GM21367 (cell line): ENCODE measurements at regions not wholly inside any gene's neighbourhood (a gene's known extent, or its start where the extent isn't known, plus 50 kb on each side); places are given as distances from the start of the nearest gene placed in this dataset.

ENCODE experiments used
- ATAC-seq: cut with Tn5 transposase; IDR thresholded peaks from one replicate; pipeline ENCODE4 v1.9.1; 2021; ENCODE audit not compliant: unreplicated experiment

DNA sequence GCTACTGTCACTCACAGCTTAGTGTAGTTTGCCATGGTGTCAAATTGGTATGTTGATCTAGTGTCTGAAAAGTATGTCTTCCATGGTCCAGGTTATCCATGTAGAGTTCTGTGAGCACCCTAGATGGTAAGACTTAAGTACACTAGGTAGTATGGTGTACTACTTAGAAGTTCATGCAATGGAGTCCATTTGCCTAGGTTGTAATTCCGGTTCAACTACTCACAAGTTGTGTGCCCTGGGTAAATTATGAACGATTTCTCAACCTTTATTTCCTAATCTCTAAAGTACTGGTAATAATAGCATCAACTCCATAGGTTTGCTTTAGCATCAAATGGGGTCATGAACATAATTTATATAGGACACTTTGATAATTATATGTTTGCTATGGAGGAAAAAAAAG is 666.2 kb upstream of the CELF2 start:
- ATAC-seq: no peak

DNA sequence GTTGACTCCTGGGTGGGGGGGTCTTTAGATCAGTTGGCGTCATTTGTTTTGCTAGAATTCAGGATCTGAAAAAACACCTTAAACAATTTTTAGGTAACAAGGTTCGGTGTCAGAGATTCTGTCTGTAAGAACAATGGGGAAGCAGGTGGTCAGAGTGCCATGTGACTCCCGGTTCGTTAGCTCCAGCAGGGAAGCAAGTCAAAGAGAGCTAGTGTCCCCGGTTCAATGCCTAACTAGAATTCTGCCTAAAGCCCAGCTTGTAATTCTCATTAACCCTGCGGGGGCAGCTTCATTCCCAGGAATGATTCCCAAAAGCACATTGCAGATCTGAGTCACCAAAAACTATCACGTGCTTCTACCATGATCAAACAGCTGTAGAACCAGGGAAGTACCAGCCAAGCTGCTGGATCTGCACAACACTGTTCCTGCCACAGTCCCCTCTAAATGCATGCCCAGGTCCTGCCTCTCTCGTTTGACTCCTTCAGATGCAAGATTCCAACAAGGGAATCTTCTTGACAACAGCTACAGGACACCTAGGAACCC is 664.3 kb upstream of the CELF2 start:
- no peak for ATAC-seq

DNA sequence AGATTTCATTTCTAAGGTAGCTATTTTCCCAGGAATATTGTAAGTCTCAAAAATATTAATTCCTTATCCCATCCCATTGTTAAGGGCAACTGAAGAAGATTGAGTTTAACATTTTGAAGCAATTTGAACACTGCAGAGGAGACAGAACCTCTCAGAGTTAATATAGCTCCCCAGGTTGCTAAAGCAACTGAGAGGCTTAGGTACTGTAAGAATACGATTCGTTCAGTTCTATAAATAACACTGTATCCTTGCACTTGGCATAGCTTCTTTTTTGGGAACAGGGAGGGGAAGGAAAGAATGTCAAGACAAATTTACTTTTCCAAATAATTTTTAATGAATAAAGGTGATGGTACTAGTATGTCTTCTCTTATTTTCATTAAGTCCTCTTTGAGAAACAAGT is 658.4 kb upstream of the CELF2 start:
- ATAC-seq: no peak

DNA sequence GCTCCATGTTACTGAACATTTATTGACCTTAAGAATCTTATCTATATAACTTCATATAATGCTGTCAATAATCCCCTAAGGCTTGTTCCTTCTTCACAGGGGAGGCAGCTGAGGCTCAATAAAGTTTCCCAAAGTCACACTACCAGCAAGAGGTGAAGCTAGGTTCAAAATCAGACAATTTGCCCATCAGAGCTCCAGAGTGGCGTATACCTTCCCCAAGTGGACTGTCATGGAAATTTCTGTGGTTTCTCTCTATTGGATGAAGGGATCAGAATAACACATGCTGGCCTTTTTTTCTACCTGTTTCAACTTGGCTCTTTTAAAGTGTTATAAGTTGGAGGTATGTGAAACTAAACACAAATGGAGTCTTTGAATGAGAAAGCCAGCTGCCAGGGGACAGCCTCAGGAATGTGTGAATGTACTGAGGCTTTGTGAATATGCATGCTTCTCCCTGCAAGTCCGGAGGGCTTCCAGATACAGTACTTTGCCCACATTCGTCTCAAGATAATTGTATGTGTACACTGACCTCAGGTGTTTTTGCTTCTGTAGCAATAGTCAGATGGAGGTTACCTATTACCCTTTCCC is 656.3 kb upstream of the CELF2 start:
- ATAC-seq: no peak

DNA sequence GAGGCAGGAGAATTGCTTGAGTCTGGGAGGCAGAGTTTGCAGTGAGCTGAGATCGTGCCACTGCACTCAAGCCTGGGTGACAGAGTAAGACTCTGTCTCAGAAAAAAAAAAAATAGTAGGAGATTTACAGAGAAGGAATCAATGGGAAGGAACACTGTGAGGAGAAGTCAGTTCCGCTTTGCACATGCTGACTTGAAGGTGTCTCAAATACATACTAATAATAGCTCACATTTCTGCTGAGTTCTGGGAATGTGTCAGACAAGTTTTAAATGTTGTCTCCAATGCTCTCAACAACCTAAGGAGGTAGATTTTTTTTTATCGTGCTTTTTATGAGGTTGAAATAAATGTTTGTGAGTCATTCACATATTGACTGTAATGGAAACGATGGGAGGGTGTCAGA is 654.9 kb upstream of the CELF2 start:
- no peak for ATAC-seq

DNA sequence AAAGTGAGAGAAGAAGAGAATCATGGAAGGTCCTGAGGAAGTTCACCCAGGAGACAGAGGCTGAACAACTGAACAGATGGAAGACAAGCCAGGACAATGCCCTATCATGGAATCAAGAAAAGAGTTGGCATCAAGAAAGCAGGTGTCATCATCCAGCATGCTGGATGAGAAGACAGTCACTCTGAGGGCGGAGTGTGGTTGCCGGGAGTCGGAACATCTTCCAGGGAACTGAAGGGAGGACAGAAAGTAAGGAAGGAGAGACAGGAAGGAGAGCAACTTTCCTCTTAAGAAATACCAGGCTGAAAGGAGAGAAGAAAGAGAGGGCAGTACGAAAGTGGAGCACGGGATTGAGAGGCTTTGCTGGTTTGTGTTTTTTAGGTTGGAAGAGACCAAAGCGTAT is 654.5 kb upstream of the CELF2 start:
- no peak for ATAC-seq

DNA sequence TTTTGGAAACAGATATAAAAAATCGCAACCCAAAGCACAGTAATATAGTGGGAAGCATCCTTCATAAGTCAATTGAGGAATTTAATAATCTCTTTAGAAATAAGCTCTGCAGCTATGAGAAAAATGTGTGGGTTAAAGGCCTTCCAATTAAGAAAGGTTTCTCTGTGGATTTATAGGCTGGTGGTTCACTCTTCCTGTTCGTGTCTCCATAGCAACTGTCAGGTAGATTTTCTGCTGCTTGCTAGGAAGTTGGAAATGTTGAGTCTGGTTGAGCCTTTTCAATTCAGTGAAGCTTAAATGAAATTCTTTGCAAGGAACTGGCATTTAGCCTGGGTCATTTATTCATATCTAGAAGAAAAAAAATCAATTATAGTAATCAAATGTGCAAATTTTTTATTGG is 652.8 kb upstream of the CELF2 start:
- ATAC-seq: no peak

DNA sequence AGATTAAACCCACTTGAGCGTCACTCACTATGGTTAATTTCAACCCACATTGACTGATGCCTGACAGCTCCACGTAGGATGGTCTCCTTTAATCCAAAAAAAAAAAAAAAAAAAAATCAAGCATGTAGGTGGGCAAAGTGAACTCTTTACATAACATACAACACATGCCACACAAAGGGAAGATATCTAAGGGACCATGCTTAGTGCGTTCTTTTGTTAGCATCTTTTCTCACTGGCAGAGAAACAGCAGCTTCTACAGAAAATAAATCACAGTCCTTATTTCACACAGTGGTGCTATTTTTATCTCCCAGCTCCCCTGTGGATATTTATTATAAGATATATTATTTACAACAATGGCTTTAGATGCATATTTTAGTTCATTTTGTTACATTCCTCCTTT is 652.0 kb upstream of the CELF2 start:
- ATAC-seq: no peak

DNA sequence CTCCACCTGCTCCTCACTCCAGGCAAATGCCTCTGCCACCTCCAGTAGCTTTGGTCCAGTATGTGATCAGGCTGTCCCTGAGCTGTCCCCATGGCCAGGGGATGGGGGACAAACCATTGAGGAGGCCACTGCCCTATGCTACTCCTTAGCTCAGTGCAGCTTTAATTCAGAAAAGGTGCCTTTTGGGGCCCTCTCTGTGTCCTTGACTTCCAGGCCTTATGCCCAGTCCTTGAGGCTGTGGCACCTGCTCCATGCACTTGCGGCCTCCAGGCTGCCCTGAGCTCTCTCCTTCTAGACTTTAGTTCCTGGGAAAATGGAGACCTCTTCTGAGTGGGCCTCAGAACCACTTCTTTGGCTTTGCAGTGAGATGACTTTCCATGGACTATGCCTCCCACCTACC is 650.8 kb upstream of the CELF2 start:
- no peak for ATAC-seq

DNA sequence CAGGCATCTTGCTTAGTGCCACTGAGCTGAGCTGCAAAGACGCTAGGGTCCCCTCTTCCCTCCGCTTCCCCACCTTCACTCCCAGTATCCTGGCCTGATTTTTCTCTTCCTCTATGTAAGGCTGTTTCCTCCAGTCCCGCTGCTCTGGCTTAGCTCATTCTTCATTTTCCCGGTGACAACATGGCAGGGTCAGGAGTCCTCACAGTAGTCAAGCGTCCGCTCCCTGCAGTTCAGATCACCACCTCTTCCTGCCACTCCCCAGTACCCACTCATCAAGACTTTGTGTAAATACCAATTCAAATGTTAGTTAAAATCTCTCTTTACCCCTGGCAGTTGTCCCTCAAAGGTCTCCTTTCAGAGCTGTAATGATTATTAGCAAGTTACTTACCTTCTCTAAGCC is 650.4 kb upstream of the CELF2 start:
- ATAC-seq: no peak

DNA sequence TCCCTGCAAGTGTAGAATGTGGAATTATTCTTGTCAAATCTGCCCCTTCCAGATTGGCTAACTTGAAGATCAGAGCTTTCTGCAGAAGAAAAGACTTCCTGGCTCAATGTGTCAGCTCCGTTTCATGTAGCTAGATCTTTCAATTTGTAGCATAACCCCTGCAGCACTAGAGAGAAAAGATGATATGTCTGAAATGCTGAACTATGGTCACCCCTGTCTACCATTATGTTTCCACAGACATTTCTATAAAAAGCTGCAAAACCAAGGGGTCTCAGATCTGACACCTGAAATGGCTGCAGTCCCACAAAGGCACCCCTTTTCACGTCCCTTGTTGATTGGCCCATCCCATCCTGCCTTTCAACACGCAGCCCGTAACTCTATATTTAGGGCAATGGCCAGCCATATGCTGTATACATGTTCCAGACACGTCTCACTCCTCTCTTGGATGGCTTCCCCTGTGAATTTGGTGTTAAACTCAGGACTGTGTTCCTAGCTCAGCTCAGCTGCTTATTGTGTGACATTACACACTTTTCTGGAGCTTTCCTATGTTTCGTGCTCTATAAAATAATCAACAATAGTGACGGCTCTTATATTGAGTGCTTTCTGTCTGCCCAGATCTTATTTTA is 648.6 kb upstream of the CELF2 start:
- ATAC-seq: no peak

DNA sequence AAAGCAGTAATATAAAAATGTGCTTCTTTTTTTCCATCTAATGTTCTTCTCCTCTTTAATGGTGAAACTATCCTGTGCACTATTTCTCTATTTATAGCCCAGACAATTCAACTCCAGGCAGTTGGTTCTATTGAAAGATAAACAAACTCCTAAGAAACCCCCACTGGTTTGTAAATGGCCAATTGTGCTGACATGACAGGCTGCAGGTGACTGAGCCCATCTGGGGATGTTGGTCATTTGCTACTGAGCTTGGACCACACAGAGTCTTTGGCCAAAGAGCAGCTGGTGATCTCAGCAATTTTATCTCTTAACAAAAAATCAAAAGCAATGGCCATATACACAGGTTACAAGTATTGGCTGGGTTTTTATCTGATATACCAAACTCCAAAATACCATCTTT is 631.8 kb upstream of the CELF2 start:
- no peak for ATAC-seq

DNA sequence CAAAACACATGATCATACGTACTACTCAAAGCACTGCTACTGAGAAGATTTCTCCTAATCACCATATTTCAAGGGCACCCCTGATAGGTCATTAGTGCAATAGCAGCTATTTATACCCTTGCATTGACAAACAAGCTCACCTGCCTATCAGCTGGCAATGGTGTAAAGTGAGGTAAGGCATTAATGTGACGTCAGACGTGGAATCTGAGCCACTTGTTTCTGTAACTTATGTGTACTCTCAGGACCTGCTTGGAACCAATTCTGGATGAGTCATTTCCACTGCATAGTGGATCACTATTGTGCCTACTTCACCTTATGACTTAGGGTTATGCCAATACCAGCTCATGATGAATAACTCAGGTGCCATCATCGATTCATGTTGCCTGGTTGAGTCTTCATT is 628.5 kb upstream of the CELF2 start:
- no peak for ATAC-seq

DNA sequence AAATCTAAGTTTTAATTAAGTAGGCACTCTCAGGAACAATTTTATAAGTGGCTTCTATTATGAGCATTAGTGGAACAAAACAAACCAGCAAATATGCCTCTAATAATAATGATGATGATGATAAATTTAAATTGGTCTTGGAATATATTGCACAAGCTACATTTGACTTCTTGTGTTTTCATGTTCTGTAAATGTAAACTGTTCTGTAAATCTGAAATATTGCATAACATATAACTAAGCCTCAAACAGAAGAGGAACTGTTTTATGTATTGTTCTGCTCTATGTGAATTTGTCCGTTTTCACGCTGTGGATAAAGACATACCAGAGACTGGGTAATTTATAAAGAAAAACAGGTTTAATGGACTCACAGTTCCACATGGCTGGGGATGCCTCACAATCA is 625.2 kb upstream of the CELF2 start:
- no peak for ATAC-seq

DNA sequence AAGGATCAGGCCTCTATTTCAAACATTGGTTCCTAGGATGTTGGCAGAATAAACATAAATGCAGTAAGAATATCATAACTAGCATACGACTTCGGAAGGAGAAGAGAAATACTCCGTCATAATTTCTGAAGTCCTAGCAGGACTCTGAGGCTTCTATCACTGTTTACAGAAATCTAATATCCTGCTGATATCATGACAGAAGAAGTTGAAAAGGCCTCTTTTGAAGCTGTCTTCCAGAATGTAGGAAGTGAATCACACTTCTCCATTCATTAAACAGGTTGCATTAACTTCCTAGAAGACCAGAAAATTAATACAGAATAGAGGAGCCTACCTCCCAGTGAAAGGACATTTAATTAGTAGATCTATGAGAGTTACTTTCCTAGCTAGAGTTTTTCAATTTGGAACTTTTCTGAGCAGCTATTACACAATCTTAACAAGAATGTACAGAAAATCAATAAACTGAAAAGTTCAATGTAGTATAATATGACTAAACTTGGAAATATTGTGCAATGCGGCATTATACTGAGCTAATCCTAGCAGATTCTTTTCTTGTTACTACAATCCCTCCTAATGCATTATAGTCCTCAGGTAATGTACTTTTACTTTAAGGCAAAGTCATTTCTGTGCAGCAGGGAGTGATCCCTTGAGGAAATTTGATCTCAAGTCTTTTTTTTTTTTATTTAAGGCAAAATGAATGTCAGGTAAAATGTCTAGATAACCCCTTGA is 622.6 kb upstream of the CELF2 start:
- ATAC-seq: no peak

DNA sequence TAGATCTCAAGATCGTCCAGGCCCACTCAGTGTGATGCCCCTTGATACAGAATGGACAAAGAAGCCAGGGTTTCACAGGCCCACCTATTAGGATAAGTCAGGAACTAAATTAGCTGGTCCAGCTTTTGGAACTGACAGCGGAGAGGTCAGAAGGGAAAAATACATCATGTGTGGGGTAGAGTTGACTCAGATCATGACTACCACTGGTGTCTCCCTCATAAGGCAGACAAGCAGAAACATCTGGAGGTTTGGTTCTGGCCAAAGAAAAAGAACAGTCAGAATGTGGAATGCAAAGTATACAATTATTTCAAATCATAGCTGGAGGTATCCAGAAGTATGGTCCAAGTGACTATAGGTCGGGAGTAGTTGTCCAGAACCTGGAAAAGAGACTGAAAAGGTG is 621.1 kb upstream of the CELF2 start:
- ATAC-seq: no peak

DNA sequence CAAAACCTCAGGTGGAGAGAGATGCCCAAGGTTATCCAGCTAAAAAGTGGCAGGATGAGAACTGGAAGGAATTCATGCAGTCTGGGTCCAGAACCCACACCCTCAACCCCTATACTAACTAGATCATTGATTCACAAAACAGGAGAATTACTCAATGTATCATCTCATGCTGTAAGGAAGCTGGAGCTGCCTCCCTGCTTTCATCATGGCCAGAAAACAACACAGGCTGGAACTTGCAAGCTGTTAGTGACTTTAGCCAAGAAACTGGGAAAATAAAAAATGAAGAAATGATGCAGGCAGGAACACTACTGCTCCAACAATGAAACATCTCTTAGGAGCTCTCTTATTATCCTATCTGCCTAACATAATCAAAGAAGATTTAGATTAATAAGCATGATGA is 619.8 kb upstream of the CELF2 start:
- no peak for ATAC-seq

DNA sequence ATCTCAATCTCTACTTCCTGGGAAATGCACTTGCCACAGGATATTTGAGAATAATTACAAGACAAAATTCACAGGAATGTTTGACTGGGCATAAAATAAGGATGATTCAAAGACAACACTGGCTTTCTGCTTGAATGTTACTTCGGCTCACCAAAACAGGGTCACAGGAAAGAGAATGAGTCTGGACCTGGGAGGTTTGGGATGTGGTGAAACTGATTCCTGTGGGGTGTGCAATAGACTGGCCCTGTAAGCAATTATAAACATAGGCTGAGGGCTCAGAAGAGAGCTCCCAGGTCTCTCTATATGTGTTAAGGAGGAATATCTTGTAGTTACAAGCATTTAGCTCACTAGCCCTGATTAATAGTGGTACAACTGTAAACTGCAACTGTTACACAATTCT is 613.9 kb upstream of the CELF2 start:
- ATAC-seq: no peak

DNA sequence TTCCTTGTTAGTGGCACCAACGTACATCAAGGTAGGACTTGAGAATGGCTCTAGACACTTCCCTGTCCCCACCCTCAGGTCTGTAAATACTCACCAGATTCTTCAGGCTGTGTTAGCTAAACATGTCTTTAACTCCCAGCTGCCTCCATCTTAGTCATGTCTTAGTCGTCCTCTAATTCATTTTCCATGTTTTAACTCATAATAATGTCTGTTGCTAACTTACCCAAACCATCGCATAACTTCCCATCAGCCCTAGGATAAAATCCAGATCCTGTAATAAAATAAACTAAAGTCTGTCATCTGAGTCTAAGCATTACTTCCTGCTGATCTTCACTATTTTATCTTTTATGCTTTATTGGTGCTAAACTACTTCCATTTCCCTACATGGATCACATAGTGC is 600.0 kb upstream of the CELF2 start:
- no peak for ATAC-seq

DNA sequence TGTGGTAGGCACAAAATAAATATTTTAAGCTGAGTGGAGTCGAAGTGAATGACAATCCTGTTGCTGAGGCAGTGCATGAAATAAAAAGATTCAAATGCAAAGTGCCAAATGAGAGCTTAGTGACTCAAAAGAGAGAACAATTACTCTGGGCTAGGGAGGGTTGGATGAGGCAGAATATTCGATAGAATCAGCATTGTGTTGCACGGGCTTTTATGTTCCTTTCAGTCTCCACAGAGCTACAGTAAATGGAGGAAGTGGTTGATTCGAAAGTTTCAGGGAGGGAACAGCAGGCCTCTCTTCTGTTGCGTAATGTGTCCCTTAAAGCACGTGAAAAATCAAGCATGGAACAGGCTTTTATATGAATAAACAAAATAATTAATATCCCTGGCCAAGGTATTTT is 599.3 kb upstream of the CELF2 start:
- no peak for ATAC-seq

DNA sequence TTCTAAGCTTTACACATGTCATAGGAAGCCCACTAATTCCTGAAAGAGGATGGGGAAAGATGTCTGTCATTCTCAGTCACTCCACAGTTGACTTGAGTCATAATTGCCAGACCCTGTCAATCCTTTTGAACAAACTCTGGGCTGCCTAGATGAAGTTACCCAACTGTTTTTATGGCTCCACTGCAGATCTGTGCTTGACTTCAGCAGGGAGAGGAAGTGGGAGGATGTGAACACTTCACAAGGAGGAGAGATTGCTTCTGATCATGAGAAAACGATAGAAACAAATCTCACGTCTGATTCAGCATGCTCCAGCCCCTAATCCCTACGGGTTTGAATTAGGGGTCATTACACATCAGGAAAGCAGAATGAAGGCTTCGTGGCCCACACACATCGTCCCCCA is 596.6 kb upstream of the CELF2 start:
- ATAC-seq: no peak

DNA sequence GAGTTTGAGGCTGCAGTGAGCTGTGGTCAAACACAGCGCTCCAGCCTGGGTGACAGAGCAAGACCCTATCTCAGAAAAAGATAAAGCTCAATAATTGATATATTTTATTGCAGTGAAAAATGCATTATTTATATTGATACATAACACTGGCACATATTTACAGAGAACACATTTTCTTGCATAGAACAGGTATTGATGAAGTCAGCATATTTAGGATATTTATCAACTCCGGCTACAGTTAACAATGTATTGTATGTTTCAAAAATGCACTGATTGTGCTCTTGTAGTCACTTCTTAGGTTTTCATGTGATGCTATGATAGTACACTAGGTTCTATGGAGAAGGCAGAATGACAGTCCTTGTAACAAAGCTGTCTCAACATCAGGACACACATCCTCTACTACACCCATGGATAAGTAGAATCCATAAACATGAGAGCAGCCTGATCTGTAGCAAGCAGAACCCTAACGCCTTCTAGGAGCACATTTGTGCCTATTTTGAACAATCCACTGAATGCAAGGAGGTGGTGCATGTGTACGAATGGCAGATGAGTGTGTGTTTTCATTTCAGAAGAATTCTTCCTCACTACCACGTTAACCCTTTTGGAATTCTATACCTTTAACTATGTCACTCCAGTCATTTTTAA is 586.1 kb upstream of the CELF2 start:
- no peak for ATAC-seq
